HG03457 (cell line): ENCODE measurements at regions not wholly inside any gene's neighbourhood (a gene's known extent, or its start where the extent isn't known, plus 50 kb on each side); places are given as distances from the start of the nearest gene placed in this dataset.
"Not testable (repeated sequence)": the region's sequence is repeated elsewhere in the genome, so short reads cannot be mapped to it uniquely, and the experiment has no call there.

Source experiments
- ATAC-seq: cut with Tn5 transposase; IDR thresholded peaks from one replicate; pipeline ENCODE4 v1.9.1; 2021; ENCODE audit warnings: moderate number of reproducible peaks; ENCODE audit not compliant: unreplicated experiment

DNA sequence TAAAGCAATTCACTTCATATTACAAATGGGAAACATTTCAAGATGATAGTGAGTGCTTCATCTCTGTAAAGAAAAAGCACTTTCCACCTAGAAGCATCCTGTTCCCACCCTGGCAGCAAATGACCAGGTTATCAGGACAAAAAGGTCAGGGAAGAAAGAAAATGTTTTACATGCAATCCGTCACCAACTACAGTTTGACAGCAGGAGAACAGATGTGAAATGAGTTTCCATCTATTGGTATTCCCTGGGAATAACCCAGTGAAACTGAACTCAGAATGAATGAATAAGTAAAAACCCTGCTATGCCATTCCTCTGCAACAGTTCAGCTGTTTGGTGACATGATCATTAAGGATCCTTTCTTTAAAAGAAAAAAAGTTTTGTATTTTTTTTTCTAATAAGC is 67.6 kb downstream of the HTR1A start:
- ATAC-seq = no peak

DNA sequence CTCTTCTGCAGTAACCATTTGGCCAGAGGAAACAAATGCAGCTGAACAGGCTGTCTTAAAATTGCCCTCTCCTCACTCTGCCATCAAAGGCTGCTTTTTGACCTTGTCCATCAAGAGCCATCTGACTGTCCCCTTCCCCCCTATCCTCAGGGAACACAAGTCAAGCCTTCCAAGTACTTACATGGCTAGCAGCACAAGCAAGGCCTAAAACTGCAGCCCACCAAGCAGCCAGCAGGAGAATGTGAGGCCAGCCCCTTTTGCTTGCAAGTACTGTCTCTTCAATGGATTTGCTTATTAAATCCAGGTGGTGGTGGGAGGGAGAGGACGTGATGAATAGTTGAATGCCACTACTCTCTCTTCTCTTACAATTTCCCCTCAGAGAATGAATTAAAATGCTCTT is 83.5 kb downstream of the HTR1A start:
- ATAC-seq = no peak

DNA sequence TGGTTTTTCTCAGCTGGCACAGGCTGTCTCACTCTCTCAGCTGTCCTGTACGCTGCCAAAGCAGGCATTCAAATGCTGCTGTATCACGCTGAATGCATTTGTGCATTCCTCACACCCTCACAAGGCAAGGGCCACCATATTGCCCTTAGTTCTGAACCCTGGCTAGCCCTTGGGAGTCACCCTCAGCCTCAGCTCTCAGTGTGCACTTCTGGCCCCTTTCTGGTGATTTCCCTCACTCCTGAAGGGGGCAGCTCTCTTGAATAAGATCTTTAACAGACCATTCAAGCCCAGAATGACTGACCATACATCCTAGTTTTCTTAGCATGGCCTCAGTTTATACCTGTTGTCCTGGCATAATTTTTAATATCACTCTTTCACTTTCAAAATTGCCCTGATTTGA is 84.3 kb downstream of the HTR1A start:
- ATAC-seq = no peak

DNA sequence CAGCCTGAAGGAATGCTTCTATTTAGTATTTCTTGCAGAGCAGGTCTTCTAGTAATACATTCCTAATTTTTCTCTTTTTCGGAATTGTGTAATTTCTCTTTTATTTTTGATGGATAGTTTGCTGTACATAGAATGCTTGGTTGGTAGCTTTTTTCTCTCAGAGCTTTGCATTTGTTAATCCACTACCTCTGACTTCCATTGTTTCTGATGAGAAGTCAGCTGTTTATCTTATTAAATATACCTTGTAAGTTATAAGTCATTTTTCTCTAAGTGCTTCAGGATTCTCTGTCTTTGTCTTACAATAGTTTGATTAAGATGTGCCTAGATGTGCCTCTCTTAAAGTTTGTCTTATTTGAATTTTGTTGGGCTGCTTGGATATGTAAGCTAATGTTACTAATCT is 101.9 kb downstream of the HTR1A start:
- no peak for ATAC-seq

DNA sequence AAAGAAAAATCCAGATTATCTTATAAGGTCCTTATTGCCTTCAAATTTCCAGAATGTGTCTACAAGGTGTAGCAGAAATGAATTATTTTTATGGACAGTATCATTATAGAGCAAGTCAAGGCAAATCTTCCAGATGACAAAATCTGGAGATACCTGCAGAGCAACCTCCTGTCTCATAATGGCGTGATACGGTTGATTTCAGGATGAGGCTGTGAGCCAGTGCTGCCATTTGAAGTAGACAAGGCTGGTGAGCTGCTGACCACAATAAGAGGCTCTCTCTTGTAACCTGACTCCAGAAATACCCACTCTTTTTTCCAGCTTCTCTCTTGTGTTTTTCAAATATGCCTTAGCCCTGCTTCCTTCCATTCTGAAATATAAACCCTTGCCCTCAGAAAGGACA is 108.2 kb downstream of the HTR1A start:
- ATAC-seq = no peak

DNA sequence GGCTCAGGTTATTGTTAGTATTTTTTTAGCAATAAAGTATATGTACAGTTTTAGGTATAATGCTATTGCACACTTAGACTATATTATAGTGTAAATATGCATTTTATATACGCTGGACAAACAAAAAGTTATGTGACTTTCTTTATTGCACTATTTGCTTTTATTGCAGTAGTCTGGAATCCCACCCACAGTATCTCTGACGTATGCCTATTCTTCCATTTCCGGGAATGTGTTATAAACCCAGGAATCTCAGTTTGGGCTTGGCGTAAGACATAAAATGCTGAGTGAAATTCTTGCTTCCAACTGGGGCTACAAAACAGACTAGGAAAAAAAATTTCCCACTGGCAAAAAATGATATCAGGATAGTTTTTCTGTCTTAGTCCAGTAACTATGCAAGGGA is 119.1 kb downstream of the HTR1A start:
- no peak for ATAC-seq

DNA sequence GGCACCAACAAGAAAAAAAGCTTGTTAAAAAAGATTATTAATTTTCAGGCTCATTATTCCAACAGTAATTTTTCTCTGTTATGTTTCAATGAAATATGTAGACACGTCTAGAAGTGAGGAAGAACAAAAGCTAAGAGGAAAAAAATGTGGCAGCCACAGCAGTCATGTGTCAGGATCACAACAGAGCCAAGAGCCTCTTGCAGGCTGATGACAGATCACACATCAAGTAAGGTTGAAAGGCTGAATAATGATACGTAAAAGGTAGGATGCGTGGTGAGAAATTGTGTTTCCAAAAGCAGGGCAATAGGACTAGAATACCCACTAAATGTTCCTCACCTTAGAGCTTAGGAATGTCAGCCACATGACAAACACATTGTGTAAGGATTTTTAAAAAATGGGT is 124.8 kb downstream of the HTR1A start:
- no peak for ATAC-seq

DNA sequence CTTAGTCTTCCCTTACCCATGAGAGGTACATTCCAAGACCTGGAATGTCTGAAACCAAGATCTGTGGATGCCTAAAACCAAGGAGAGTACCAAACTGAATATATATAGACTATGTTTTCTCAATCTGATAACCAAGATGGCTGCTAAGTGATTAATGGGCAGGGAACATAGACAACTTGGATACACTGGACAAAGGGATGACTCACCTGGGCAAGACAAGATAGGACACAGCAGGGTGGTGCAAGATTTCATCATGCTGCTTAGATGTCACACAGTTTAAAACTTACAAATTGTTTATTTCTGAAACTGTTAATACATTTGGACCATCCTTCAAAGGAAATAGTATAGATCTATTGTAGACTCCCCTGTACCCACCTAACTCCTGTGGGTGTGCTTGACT is 130.9 kb downstream of the HTR1A start:
- ATAC-seq = no peak

DNA sequence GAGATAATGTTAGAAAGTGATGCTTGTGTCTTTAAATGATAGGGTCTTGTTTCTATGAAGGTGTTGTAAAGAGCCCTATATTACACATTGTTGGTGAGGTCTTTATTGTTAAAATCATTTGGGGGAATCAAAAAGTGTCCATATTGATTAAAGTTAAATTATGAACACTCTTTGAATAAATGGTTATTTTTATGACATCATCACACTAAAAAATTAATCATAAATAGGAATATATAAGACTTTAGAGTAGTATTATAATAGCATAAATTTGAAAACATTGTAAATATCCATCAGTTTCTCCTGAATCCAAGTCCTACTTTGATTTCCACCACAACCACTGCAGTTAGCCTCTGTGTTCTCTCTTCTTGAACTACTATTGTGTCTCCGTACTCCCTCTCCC is 136.3 kb downstream of the HTR1A start:
- no peak for ATAC-seq

DNA sequence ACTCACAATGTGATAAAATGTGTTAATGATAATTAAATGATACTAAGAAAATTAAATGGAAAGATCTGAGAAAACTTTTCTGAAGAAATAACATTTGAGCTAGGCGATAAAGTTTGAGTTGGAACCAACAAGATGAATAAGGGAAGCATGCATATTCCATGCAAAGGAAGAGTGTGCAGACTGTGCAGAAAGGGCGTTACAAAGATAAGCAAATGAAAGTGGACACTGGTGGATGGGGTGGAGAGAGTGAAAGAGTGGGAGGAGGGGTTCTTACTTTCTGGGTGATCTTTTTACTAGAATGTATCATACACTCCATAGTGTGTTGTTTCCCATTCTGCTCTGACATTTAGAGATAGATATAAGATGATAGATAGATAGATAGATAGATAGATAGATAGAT is 138.7 kb downstream of the HTR1A start:
- no peak for ATAC-seq

DNA sequence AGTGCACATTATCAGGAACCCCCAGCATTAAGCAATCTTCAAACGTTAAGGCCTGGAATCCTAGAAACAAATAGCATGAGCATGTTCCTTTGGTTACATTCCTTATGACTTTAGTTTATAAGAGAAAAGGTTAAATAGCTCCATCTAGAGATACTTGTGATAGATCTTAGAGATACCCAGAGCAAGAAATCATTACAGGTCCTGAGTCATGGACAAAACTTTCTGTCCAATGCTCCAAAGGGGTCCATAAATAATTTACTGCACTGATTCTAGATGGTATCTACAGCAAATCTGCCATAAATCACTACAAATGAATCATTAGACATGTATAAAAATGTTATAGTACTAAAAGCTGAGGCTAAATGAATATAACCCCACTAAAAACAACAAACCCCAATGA is 139.6 kb downstream of the HTR1A start:
- ATAC-seq = no peak

DNA sequence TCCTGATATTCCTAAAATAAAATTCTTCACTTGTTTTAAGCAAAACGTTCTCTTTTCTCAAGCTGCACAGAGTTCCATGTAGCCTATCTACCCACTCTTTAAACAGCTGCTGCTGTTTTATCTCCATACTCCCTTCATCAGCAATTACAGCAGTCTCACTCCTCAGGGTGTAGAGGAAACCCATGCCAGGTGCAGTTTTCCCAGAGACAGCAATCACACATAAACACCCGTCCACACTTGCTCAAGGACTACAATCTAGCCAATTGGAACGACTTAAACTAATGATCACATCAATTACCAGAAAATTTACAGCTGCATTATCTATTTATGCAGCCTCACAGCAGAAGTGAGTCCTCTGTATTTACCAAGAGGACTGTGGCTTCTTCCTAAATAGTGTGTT is 141.7 kb downstream of the HTR1A start:
- no peak for ATAC-seq

DNA sequence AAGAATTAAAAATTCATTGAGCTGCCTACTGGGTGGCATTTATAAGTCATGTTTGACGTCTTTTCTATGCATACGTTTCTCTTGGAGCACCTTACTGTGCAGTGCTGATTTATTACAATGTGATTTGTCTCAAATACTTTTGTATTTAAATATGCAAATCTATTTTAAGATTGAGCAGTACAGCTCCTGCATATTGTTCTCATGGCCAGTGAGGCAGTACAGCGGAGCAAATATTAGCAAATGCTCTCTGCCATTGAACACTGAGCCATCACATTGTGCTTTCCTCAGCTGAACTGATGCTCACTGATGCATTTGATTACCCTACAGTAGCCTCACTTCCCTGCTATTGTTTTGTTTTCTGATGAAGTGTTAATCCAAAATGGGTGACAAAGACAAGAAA is 149.6 kb downstream of the HTR1A start:
- no peak for ATAC-seq

DNA sequence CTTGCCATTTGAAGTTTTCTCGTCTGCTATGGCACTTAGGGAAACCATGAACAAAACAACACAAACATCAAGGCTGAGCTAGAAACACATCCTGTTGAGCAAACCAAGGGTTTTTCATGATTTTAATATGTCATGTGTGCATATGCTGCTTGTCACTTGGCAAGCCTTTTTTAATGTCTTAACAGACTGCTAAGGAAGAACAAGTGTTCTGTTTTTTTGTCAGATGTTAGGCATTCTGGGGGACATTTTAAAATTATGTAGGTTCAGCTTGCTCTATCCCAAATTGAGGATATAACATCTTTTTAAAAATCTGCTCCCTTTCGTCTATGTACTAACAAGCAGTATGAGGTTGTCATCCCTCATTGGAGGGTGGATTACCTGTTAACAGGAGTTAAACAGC is 150.3 kb downstream of the HTR1A start:
- no peak for ATAC-seq

DNA sequence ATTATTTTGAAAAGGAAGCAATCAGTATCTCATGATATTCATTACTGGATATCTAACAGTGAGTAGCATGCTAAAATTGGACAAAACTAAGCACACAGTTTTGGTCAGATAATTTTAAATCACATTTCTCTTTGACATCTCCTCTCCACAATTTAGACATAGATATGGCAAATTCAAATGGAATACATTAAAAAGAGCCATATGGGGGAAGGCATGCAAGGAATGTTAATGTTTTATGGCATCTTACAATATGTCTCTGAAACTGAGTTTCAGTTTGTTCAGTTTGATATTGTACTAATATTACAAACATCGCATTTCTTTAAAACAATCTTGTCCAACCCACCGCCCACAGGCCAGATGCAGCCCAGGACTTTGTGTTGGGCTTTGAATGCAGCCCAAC is 151.0 kb downstream of the HTR1A start:
- no peak for ATAC-seq

DNA sequence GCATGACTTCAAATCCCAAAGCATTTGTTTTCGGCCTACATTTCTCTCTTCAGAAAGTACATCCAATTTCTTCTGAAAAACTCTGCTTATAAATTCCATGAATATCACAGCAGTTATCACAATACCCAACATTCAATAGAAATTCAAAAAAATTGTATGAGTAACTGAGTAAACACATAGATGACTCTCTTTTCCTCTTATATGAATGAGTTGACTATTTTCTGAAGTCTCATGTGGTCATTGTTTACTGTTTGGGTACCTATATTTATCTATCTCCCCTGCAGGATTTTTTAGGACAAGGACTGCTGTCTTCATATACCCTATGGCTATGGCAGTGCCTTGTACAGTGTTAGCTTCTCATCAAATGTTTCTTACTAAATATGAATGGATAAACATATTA is 157.1 kb downstream of the HTR1A start:
- ATAC-seq = no peak

DNA sequence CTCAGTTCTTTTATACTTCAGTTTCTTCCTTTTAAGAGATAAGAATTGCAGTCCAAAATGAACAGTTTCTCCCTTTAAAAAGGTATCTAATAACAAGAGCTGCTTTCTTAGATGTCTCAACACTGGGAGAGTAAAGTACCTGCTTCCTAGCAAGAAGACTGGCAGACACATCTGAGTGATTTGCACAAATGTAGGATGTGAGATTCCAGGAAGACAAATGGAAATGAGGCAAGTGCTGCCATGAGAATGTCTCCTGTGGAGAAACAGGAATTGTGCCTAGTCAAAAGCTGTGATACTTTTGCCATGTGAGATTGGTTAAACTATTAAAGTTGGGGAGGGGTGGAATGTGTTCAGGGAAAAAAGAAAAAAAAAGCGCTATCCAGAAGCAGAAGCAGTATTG is 159.1 kb downstream of the HTR1A start:
- ATAC-seq = no peak

DNA sequence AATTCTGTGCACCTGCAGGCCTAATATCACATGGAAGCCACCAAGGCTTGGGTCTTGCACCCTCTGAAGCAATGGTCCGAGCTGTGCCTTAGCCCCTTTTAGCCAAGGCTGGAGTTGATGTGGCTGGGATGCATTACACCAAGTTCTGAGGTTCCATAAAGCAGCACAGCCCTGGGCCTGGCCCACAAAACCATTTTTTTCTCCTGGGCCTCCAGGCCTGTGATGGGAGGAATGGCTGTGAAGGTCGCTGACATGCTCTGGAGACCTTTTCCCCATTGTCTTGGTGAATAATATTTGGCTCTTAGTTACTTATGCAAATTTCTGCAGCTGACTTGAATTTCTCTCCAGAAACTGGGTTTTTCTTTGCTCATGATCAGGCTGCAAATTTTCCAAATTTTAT is 167.3 kb downstream of the HTR1A start:
- no peak for ATAC-seq

DNA sequence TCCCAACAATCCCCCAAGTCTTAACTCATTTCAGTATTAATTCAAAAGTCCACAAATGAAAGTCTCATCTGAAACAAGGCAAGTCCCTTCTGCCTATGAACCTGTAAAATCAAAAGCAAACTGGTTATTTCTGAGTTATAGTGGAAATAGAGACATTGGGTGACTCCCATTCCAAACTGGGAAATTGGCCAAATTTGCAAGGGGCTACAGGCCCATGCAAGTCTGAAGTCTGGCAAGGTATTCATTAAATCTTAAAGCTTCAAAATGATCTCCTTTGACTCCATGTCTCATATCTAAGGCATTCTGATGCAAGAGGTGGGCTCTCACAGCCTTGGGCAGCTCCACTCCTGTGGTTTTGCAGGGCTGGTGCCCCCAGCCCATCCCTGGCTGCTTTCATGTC is 167.9 kb downstream of the HTR1A start:
- no peak for ATAC-seq

DNA sequence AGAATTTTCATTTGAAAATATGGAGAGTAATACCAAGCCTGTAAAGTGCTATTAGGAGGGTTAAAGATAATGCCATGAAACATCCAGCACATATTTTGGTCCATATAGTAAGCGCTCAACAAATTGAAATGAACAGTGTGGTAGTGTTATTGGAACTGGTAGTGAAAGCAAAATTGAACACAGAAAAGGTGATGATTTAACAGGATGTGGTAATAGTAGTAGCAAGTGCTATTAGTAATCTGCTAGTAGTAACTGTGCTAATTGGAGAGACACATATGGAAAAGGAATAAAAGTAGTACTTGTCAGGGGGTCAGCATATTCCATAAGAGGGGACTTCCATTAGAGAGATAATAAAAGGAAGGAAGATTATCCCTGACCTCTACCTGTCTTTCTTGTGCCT is 187.3 kb downstream of the HTR1A start:
- peak; percentile 61 for ATAC-seq

DNA sequence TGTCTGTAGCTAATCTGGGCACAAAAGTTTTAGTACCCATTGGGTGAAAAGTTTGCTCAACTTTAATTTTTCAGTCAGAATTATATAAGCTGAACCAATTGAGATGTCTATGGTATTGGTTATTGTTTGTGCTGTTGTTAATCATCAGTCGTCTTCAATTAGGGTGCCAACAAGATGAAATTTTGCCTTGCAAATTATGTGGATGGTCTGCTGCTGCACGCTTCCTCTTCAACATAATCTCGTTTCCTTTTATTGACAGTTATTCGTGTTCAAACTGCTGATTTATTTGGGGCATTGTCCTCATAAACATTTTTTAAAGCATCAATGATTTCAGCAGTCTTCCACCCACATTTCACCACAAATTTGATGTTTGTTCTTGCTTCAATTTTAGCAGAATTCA is 194.0 kb downstream of the HTR1A start:
- no peak for ATAC-seq

DNA sequence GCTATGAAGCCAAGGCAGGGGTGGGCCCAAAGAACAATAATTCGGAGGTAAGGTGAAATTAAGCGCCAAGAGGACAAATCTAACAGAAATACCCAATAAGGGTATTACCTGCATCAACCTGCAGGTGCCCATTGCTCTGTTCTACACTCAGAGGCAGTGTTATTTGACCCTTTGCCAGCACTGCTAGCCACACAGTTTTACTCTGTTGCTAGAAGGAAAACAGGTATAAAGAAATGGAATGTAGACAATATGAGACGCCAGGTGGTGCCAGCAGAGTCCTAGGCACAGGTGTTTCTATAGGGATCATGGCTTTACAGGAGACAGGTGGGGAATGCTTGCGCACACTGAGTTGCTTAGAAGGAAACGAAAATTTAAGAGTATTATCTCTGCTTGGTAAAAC is 201.3 kb downstream of the HTR1A start:
- ATAC-seq = no peak

DNA sequence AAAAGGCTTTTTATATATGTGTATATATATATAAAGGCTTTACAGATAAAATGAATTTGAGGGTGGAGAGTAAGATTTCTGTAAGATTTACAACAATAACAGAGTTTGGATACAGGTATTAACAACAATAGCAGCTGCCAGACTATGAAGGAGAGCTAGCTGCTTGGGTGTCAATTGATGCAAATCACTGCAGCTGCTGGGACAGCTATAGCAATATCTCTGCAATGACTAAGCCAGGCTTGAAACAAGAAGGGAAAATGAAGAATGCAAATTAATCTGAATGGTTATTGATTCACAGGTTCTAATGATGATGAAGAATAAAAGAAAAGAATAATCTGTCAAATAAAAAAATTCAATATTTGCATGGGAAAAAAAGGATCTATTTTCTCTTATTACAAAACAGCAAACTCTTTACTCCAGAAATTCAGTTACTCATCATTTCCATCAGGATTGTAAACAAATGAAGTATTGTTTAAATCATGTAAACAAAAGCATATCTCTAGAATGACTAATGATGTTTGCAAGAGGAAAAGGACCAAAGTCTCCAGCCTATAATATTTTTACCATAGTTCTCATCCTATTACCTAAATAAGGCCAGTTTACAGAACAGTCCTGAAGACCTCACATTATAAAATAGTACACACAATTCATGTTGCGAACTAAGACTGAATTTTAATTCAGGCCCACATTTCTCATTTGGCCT is 219.0 kb downstream of the HTR1A start:
- ATAC-seq = no peak

DNA sequence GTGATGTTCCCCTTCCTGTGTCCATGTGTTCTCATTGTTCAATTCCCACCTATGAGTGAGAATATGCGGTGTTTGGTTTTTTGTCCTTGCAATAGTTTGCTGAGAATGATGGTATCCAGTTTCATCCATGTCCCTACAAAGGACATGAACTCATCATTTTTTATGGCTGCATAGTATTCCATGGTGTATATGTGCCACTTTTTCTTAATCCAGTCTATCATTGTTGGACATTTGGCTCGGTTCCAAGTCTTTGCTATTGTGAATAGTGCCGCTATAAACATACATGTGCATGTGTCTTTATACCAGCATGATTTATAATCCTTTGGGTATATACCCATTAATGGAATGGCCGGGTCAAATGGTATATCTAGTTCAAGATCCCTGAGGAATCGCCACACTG is 229.4 kb downstream of the HTR1A start:
- ATAC-seq = not testable (repeated sequence)
